ENCODE measurements at regions not wholly inside any gene's neighbourhood (a gene's known extent, or its start where the extent isn't known, plus 50 kb on each side); places are given as distances from the start of the nearest gene placed in this dataset.
"Not testable (repeated sequence)": the region's sequence is repeated elsewhere in the genome, so short reads cannot be mapped to it uniquely, and the experiment has no call there.

DNA sequence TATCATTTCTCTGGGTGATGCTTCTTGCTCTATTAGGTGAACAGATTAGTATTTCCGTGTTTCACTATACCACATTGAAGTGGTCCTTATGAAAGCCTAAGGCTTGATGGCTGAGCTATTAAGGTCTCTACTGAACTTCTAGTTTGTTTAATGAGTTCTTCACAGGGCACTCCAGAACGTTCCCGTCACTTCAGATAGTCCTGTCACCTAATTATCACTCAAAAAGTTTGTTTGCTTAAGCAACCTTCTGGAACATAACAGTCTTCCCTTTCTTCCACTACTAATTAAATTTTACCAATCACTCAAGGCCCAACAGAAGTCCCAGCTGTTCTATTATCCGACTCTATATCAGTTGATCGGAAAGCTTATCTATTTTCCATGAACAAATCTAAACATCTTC is 104.6 kb upstream of the ZC3H11B start:
- Mint-ChIP-seq H3K27me3 (ENCODE audit: insufficient read depth) (no peaks in the 10 kb centered on the region), H3K4me3 (no peak overlapping the region)
- intact Hi-C loops (cut with micrococcal nuclease) = no loop called here

DNA sequence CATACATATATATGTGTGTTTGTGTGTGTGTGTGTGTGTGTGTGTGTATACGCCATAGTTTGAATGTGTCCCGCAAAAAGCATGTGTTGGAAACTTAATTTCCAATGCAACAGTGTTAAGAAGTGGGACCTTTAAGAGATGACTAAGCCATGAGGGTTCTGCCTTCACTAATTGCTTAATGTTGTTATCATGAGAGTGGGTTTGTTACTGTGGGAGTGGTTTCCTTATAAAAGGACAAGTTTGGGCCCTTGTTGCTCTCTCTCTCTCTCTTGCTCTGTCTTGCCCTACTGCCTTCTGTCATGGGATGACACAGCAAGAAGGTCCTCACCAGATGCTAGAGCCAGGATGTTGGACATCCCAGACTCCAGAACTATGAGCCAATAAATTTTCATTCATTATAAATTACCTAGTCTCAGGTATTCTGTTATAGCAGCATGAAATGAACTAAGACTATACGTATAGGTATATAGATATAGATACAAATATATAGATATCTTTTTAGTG is 103.8 kb upstream of the ZC3H11B start:
- no peaks in the 10 kb centered on the region for H3K4me1 Mint-ChIP-seq (ENCODE audit: low read depth)
- no peak overlapping the region for H3K4me3 Mint-ChIP-seq
- H3K27ac Mint-ChIP-seq = no peak overlapping the region
- no peaks in the 10 kb centered on the region for H3K36me3 Mint-ChIP-seq (ENCODE audit: low read depth)
- no peaks in the 10 kb centered on the region for H3K27me3 Mint-ChIP-seq (ENCODE audit: insufficient read depth)
- DNase-seq (ENCODE audit: low spot score) = no peak
- H3K9me3 Mint-ChIP-seq = no peaks in the 10 kb centered on the region
- intact Hi-C loops (cut with micrococcal nuclease) = no loop called here

More for the DNA sequence above, 104.6 kb upstream of the ZC3H11B start:
- H3K9me3 Mint-ChIP-seq = no peaks in the 10 kb centered on the region
- no peaks in the 10 kb centered on the region for H3K4me1 Mint-ChIP-seq (ENCODE audit: low read depth)
- H3K36me3 Mint-ChIP-seq (ENCODE audit: low read depth) = no peaks in the 10 kb centered on the region
- H3K27ac Mint-ChIP-seq = no peak overlapping the region
- no peak for DNase-seq (ENCODE audit: low spot score)

DNA sequence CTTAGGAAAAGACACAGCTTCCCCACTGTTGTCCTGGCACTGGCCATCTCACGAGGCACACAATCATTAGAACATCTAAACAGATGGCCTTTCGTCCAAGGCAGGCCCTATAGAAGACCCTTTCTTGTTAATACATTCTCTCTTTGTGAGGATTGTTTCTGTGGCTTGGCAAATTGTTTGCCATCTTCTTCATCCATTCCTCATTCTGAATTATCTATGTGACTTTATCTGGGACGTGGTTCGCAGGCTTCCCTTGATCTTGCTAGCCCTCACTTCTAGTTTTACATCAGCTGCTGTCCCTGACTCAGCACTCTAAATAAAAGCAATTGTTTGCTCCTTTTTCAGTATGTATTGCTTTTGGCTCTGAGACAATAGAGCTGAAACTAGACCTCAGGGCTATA is 101.1 kb upstream of the ZC3H11B start:
- no peaks in the 10 kb centered on the region for H3K27me3 Mint-ChIP-seq (ENCODE audit: insufficient read depth)
- no peaks in the 10 kb centered on the region for H3K36me3 Mint-ChIP-seq (ENCODE audit: low read depth)
- H3K4me3 Mint-ChIP-seq = no peak overlapping the region
- intact Hi-C loops (cut with micrococcal nuclease) = no loop called here
- H3K4me1 Mint-ChIP-seq (ENCODE audit: low read depth) = no peaks in the 10 kb centered on the region
- DNase-seq (ENCODE audit: low spot score) = no peak
- H3K27ac Mint-ChIP-seq = no peak overlapping the region
- H3K9me3 Mint-ChIP-seq = no peaks in the 10 kb centered on the region

DNA sequence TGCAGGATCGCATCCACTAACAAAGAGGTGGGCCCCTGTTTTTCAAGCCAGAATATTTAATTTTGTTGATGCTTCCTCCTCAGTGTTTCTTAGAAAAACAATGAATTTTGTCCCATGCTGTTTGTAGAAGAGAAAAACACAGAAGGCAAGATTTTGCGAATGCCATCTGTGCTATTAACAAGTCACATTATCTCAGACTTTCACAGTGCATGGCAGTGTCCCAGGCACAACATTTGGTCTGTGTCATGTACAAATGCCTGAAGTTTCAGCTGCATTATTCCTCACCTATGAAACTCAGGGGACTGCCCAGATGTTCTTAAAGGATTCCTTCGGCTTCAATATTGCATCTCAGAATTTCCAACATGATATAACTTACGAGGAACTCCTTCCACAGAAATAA is 99.6 kb upstream of the ZC3H11B start:
- no peaks in the 10 kb centered on the region for H3K4me1 Mint-ChIP-seq (ENCODE audit: low read depth)
- no peak overlapping the region for H3K27ac Mint-ChIP-seq
- H3K9me3 Mint-ChIP-seq = no peaks in the 10 kb centered on the region
- H3K27me3 Mint-ChIP-seq (ENCODE audit: insufficient read depth) = no peaks in the 10 kb centered on the region
- no peak for DNase-seq (ENCODE audit: low spot score)
- H3K36me3 Mint-ChIP-seq (ENCODE audit: low read depth) = no peaks in the 10 kb centered on the region
- intact Hi-C loops (cut with micrococcal nuclease) = no loop called here
- H3K4me3 Mint-ChIP-seq = no peak overlapping the region

DNA sequence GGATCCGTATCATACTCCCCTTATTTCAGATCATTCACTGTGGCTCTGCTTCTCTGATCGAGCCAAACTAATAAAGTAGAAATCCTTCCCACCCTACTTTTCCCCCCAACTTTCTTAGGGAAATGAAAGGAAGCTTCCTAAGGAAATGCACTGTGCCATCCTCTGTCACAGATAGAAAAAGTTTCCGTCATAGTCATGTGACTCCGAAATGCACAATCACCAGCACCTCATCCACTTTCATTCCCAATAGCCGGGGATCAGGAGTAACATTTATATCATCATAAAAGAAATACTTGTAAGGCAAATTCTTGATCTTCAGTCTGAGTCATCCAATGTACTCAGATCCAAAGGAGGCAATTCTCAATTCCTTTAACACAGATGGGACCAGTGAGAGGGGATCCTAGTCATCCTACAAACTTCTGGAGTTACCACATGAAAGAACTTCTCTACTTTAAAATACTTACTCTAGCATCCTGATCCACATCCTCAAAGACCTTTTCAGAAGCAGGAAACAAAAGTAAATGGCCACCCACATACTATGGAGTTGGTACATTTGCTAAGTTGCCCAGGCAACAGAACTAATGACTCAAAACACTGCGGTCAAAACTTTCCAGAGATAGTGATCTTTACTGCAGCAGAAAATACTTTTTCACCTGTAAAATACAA is 97.8 kb upstream of the ZC3H11B start:
- no peak for DNase-seq (ENCODE audit: low spot score)
- Mint-ChIP-seq H3K9me3 (no peaks in the 10 kb centered on the region), H3K27ac (no peak overlapping the region), H3K4me1 (ENCODE audit: low read depth) (no peaks in the 10 kb centered on the region), H3K4me3 (no peak overlapping the region), H3K36me3 (ENCODE audit: low read depth) (no peaks in the 10 kb centered on the region), H3K27me3 (ENCODE audit: insufficient read depth) (no peaks in the 10 kb centered on the region)
- intact Hi-C loops (cut with micrococcal nuclease) = no loop called here

DNA sequence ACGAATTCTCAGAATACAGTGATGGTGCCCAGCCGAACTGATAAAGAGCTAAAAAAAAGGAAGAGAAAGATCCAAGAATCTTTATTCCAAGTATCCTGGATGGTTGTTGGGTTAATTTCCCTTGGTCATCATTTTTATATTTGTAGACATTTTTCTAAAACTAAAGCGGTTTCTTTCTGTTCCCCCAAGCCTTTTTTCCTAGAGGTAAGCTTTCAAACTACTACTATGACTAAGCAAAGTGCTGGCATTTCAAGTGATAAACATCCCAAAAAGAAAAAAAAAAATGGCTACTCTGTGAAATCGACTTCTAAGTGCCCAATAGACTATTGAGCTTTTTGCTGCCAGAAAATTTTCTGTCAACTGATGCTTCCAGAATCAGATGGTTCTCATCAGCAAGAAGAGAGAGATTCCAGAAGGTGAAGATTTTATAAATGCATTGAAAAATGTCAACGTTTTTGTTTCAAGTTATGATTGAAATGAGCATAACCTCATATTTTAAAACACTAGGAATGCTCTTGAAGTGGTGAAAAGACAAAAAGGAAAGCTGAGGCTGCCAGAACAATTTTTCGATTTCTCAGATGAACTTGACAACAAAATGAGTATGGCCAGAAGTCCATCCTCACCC is 96.1 kb upstream of the ZC3H11B start:
- Mint-ChIP-seq H3K4me1 (ENCODE audit: low read depth) (no peaks in the 10 kb centered on the region), H3K27ac (no peak overlapping the region), H3K4me3 (no peak overlapping the region), H3K27me3 (ENCODE audit: insufficient read depth) (no peaks in the 10 kb centered on the region), H3K9me3 (no peaks in the 10 kb centered on the region), H3K36me3 (ENCODE audit: low read depth) (no peaks in the 10 kb centered on the region)
- no peak for DNase-seq (ENCODE audit: low spot score)
- intact Hi-C loops (cut with micrococcal nuclease) = no loop called here

DNA sequence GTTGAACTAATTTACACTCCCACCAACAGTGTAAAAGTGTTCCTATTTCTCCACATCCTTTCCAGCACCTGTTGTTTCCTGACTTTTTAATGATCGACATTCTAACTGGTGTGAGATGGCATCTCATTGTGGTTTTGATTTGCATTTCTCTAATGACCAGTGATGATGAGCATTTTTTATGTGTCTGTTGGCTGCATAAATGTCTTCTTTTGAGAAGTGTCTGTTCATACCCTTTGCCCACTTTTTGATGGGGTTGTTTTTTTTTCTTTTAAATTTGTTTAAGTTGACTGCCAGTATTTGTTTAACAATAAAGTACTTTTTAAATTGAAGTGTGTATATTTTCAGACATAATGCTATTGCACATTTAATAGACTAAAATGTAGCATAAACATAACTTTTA is 95.0 kb upstream of the ZC3H11B start:
- H3K4me3 Mint-ChIP-seq; H3K4me1 Mint-ChIP-seq (ENCODE audit: low read depth); H3K27me3 Mint-ChIP-seq (ENCODE audit: insufficient read depth); H3K9me3 Mint-ChIP-seq; H3K36me3 Mint-ChIP-seq (ENCODE audit: low read depth); intact Hi-C loops (cut with micrococcal nuclease); H3K27ac Mint-ChIP-seq; DNase-seq (ENCODE audit: low spot score): not testable (repeated sequence)

DNA sequence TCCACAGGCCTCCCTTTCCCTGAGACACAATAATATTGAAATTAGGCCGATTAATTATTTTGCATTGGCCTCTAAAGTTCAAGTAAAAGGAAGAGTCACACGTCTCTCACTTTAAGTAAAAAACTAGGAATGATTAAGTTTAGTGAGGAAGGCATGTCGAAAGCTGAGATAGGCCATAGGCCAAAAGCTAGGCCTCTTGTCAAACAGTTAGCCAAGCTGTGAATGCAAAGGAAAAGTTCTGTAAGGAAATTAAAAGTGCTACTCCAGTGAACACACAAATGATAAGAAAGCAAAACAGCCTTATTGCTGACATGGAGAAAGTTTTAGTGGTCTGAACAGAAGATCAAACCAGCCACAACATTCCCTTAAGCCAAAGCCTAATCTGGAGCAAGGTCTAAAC is 91.4 kb upstream of the ZC3H11B start:
- H3K9me3 Mint-ChIP-seq; H3K36me3 Mint-ChIP-seq (ENCODE audit: low read depth); H3K4me3 Mint-ChIP-seq; DNase-seq (ENCODE audit: low spot score); H3K27me3 Mint-ChIP-seq (ENCODE audit: insufficient read depth); H3K4me1 Mint-ChIP-seq (ENCODE audit: low read depth); intact Hi-C loops (cut with micrococcal nuclease); H3K27ac Mint-ChIP-seq: not testable (repeated sequence)

DNA sequence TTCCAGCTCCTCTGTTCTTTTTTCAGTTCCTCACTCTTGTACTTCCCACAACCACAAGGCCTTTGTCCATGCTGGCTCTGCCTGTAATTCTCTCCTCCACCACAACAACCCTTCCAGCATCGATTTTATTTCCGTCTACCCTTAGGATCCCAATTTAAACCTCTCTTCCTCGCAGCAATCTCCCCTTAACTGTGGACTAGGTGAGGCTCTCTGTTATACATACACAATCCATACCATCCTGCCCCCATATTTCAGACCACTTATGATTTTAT is 90.4 kb upstream of the ZC3H11B start:
- no peaks in the 10 kb centered on the region for H3K36me3 Mint-ChIP-seq (ENCODE audit: low read depth)
- H3K27me3 Mint-ChIP-seq (ENCODE audit: insufficient read depth) = peaks cover 2% of the 10 kb centered on the region
- intact Hi-C loops (cut with micrococcal nuclease) = no loop called here
- no peak for DNase-seq (ENCODE audit: low spot score)
- H3K4me3 Mint-ChIP-seq = no peak overlapping the region
- H3K9me3 Mint-ChIP-seq = no peaks in the 10 kb centered on the region
- H3K27ac Mint-ChIP-seq = no peak overlapping the region
- no peaks in the 10 kb centered on the region for H3K4me1 Mint-ChIP-seq (ENCODE audit: low read depth)

DNA sequence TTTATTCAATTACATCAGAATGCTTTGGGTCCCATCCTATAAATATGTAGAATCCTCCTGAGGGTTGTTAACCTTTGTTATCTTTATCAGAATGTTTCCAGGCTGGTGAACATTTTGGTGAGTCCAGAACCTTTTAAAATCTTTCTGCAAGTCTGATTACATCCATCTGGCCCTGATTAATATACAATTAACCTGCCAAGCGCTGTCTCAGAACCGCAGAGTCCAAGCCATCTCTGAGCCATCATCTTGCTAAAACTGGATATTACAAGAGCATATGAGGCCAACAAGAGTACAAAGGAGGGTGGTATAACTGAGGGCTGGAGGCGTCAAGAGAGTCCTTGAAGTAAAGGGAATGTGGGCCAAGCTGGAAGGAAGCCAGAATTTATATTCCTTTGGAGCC is 88.6 kb upstream of the ZC3H11B start:
- Mint-ChIP-seq H3K27ac (no peak overlapping the region), H3K36me3 (ENCODE audit: low read depth) (no peaks in the 10 kb centered on the region), H3K9me3 (no peaks in the 10 kb centered on the region), H3K4me1 (ENCODE audit: low read depth) (no peaks in the 10 kb centered on the region), H3K27me3 (ENCODE audit: insufficient read depth) (peaks cover 2% of the 10 kb centered on the region), H3K4me3 (no peak overlapping the region)
- no peak for DNase-seq (ENCODE audit: low spot score)
- intact Hi-C loops (cut with micrococcal nuclease) = no loop called here

DNA sequence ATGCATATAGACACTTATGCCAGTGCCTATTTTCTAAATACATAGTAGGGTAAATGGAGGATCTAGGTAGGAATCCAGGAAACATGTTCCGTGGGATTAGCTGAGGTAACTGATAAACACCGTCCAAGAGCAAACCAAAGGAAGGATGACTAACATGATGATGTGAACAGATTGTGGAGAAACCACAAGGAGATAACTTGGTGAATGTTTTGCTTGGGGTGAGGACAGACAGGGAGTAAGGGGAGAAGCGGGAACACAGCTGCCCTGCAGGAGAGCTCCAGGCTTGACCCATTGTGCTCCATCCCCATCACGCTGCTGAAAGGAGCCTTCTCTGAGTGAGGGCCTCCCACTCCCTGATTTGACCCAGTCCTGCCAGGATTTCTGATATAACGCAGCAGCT is 87.0 kb upstream of the ZC3H11B start:
- no peak for DNase-seq (ENCODE audit: low spot score)
- no peak overlapping the region for H3K4me3 Mint-ChIP-seq
- H3K9me3 Mint-ChIP-seq = no peaks in the 10 kb centered on the region
- H3K4me1 Mint-ChIP-seq (ENCODE audit: low read depth) = no peaks in the 10 kb centered on the region
- no peaks in the 10 kb centered on the region for H3K36me3 Mint-ChIP-seq (ENCODE audit: low read depth)
- intact Hi-C loops (cut with micrococcal nuclease) = no loop called here
- H3K27me3 Mint-ChIP-seq (ENCODE audit: insufficient read depth) = peaks cover 2% of the 10 kb centered on the region
- no peak overlapping the region for H3K27ac Mint-ChIP-seq

DNA sequence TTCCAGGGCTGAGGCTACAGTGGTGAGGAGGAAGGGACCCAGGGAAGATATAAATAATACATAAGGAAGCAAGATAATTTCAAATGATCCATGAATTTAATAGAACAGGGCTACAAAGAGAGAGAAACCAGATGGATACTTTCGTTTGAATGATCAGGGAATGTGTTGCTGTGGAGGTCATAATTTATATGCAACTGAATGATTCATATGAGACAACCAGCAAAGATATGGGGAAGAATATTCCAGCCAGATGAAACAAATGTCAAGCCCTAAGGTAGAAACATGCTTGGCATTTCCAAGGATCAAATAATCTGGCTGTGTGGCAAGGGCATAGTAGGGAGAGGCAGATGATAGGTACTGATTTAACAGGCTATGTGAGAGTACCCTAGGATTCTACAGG is 84.8 kb upstream of the ZC3H11B start:
- H3K27me3 Mint-ChIP-seq (ENCODE audit: insufficient read depth) = peaks cover 2% of the 10 kb centered on the region
- H3K27ac Mint-ChIP-seq = no peak overlapping the region
- DNase-seq (ENCODE audit: low spot score) = no peak
- no peaks in the 10 kb centered on the region for H3K9me3 Mint-ChIP-seq
- H3K36me3 Mint-ChIP-seq (ENCODE audit: low read depth) = no peaks in the 10 kb centered on the region
- no peak overlapping the region for H3K4me3 Mint-ChIP-seq
- intact Hi-C loops (cut with micrococcal nuclease) = no loop called here
- no peaks in the 10 kb centered on the region for H3K4me1 Mint-ChIP-seq (ENCODE audit: low read depth)

DNA sequence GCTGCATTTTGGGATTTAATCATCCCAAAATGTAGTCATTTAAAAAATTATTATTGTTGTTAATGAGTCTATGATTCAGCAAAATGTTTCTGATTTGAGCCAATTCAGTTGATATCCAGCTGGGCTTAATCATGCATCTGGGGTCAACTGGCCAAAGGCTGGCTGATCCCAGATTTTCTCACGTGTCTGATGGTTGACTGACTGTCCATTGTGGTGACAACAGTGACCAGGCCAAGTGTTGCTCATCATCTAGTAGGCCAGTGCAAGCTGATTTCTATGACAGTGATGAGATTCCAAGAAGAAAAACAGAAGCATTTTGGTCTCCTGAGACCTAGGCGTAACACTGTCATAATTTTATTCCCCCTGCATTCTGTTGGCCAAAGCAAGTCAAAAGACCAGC is 80.1 kb upstream of the ZC3H11B start:
- intact Hi-C loops (cut with micrococcal nuclease) = no loop called here
- no peaks in the 10 kb centered on the region for H3K4me1 Mint-ChIP-seq (ENCODE audit: low read depth)
- no peak for DNase-seq (ENCODE audit: low spot score)
- H3K36me3 Mint-ChIP-seq (ENCODE audit: low read depth) = no peaks in the 10 kb centered on the region
- H3K4me3 Mint-ChIP-seq = no peak overlapping the region
- no peaks in the 10 kb centered on the region for H3K27me3 Mint-ChIP-seq (ENCODE audit: insufficient read depth)
- H3K9me3 Mint-ChIP-seq = no peaks in the 10 kb centered on the region
- no peak overlapping the region for H3K27ac Mint-ChIP-seq

DNA sequence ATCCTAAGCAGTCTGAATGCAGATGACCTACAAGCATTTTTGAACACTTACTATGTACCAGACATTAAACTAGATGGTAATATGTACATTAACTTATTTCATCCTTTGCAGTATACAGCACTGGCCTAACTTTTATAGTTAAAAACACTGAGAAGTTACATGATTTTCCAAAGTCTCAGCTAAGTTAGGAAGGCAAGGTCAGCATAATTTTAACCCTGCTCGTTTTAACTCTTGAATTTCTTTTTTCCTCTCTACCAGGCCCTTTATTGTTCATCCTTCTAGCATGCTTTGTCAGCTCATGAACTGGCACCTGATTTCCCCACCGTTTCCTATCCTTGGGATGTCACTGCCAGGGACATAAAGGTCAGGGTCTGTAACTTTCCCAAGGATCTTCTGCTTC is 76.9 kb upstream of the ZC3H11B start:
- Mint-ChIP-seq H3K9me3 (no peaks in the 10 kb centered on the region), H3K27me3 (ENCODE audit: insufficient read depth) (no peaks in the 10 kb centered on the region), H3K4me3 (no peak overlapping the region), H3K27ac (no peak overlapping the region), H3K4me1 (ENCODE audit: low read depth) (no peaks in the 10 kb centered on the region), H3K36me3 (ENCODE audit: low read depth) (no peaks in the 10 kb centered on the region)
- intact Hi-C loops (cut with micrococcal nuclease) = no loop called here
- DNase-seq (ENCODE audit: low spot score) = no peak
